IPS-15b (cell line): ENCODE measurements at regions not wholly inside any gene's neighbourhood (a gene's known extent, or its start where the extent isn't known, plus 50 kb on each side); places are given as distances from the start of the nearest gene placed in this dataset.

Source experiments
- H3K27me3 ChIP-seq: one replicate; pipeline ENCODE4 v1.6.1; 2013; ENCODE audit warnings: low read length; ENCODE audit not compliant: control insufficient read depth, insufficient read depth
- H3K36me3 ChIP-seq: one replicate; pipeline ENCODE4 v1.6.1; 2013; ENCODE audit warnings: low read length; ENCODE audit not compliant: control insufficient read depth, insufficient read depth
- H3K4me1 ChIP-seq: one replicate; pipeline ENCODE4 v1.6.1; 2013; ENCODE audit warnings: mild to moderate bottlenecking, low read length; ENCODE audit not compliant: control insufficient read depth, insufficient read depth
- H3K4me3 ChIP-seq: one replicate; pipeline ENCODE4 v1.5.1; 2013; ENCODE audit warnings: low read depth, low read length
- H3K9ac ChIP-seq: one replicate; pipeline ENCODE4 v1.6.1; 2013; ENCODE audit warnings: low read depth, mild to moderate bottlenecking, low read length
- H3K9me3 ChIP-seq: one replicate; pipeline ENCODE4 v1.6.1; 2013; ENCODE audit warnings: mild to moderate bottlenecking, low read length; ENCODE audit not compliant: control insufficient read depth, insufficient read depth

DNA sequence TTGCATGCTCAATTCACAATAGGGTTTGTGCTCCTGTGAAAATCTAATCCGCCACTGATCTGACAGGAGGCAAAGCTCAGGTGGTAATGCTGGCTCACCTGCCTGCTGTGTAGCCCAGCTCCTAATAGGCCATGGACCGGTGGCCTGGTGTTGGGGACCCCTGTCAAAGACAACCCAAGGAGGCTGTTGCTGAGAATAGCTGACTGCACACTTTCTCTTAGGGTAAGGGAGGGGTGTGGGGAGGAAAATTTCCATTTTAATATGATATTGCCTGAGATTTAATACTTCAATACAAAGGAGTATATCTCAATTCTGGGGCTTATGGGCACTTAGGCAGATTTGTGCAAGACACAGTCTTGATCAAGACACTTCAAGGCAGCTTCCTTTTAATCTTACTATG lies 105.8 kb downstream of the ALDH8A1 start:
- no peak overlapping the region for H3K4me3 ChIP-seq
- no peak overlapping the region for H3K9ac ChIP-seq
- H3K36me3 ChIP-seq: no peaks in the 10 kb centered on the region
- no peaks in the 10 kb centered on the region for H3K4me1 ChIP-seq
- no peaks in the 10 kb centered on the region for H3K27me3 ChIP-seq
- no peaks in the 10 kb centered on the region for H3K9me3 ChIP-seq

DNA sequence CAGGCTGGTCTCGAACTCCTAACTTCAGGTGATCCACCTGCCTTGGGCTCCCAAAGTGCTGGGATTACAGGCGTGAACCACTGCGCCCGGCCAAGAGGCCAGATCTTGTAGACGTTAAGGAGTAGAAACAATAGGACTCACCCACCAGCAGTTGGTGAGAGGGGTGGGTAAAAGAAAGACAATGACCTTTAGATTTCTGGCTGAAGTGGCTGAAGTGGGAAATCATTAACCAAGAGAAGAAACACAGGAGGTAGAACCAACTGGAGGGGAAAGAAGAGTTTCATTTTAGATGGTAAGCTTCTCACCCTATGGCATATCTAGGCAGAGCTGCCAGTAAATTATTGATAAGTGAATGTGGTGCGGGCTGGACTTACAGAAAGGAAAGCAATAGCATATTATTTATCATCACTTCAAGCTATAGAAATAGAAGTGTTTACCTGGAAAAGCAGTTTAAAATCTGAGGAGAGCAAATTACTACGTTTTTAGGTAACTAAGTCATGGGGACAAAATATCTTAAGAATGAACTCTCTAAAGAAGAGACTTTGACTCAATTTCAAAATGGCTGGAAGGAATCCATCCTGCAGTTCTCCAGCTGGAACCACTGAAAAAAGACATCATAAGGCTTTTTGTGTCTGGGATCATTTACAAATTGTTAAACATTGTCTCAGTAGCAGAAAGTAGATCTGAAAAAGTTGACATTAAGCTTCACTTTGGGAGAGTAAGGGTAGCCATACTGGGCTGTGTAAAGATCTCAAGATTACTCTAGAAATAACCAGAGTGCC lies 109.6 kb downstream of the ALDH8A1 start:
- H3K27me3 ChIP-seq: no peaks in the 10 kb centered on the region
- no peak overlapping the region for H3K4me3 ChIP-seq
- no peaks in the 10 kb centered on the region for H3K36me3 ChIP-seq
- H3K9ac ChIP-seq: no peak overlapping the region
- no peaks in the 10 kb centered on the region for H3K9me3 ChIP-seq
- H3K4me1 ChIP-seq: no peaks in the 10 kb centered on the region

DNA sequence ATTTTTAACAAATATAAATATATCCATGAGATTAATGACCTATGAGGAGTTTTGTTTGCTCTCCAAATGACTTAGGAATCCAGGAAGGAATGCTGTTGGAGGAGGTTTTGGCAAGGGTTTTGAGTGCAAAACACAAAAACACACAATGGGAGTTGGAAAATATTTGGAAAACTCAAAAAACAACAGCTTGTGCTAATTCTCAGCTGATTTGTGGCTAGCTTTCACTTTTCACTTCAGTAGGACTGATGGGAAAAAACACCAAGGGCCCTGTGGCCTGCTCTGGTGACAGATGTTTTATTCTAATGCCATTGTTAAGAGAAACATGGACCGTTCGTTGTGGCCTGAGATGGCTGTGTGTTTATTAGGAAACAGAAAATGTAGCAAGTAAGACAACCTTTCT lies 113.9 kb downstream of the ALDH8A1 start:
- Histone ChIP-seq H3K27me3 (no peaks in the 10 kb centered on the region), H3K4me1 (no peaks in the 10 kb centered on the region), H3K4me3 (no peak overlapping the region)

DNA sequence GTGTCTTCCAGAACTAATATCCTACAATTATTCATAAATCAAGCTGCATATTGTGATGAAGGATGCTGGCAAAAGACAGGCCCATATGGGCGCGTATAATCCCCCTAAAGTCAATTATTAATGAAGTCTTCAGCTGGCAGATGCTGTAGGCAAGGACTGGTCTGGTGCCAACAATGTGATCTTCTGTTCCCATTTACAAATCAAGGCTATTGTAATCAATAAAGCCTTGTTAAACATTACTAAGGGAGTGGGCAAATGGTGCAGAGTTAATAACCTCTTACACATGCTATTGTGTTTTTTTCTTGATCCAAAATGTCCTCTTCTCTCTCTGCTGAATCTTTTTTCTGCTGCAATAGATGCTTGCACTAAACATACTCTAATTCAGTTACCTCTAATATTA lies 119.0 kb downstream of the ALDH8A1 start:
- no peaks in the 10 kb centered on the region for H3K36me3 ChIP-seq
- H3K9me3 ChIP-seq: no peaks in the 10 kb centered on the region
- H3K4me1 ChIP-seq: no peaks in the 10 kb centered on the region
- no peaks in the 10 kb centered on the region for H3K27me3 ChIP-seq
- no peak overlapping the region for H3K4me3 ChIP-seq
- no peak overlapping the region for H3K9ac ChIP-seq

More for the DNA sequence above, 113.9 kb downstream of the ALDH8A1 start:
- no peaks in the 10 kb centered on the region for H3K36me3 ChIP-seq
- H3K9me3 ChIP-seq: no peaks in the 10 kb centered on the region
- H3K9ac ChIP-seq: no peak overlapping the region

DNA sequence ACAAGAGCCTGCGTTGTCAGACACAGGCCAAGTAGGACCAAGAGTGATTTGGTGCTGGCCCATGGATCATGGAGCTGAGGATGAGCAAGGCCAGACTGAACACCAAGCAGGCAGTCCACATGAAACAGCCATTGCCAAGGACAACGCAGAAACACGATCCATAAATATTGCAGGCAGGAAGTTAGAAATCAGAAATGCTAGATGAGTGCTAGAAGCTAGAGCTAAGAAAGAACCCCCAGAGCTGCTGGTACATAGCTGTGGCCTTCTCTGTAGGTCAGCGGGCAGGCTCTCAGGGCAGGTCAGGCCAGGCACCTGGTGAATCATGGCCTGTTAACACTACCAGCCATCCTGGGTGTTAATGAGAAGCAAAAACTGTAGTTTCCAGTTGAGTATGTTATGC lies 119.7 kb downstream of the ALDH8A1 start:
- Histone ChIP-seq H3K9ac (no peak overlapping the region), H3K9me3 (no peaks in the 10 kb centered on the region), H3K36me3 (no peaks in the 10 kb centered on the region), H3K4me3 (no peak overlapping the region), H3K27me3 (no peaks in the 10 kb centered on the region), H3K4me1 (no peaks in the 10 kb centered on the region)

DNA sequence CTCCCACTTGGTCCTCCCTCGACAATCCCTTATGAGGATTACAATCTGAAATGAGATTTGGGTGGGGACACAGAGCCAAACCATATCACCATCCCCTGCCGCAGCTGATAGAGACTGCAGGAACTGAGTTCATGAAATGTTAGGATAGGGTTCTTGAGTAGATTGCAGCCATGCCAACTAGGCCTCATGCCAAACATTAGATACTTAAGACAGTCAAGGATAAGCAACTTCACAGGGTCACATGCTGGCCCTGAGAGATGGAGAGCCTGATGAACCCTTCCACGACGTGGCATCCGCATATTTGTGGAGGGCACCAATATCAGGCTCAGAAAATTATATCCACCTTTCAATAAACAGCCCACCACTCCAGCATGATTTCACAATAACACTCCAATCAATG lies 121.3 kb downstream of the ALDH8A1 start:
- no peaks in the 10 kb centered on the region for H3K9me3 ChIP-seq
- H3K27me3 ChIP-seq: no peaks in the 10 kb centered on the region
- H3K4me3 ChIP-seq: no peak overlapping the region
- H3K9ac ChIP-seq: no peak overlapping the region
- no peaks in the 10 kb centered on the region for H3K36me3 ChIP-seq
- no peaks in the 10 kb centered on the region for H3K4me1 ChIP-seq

DNA sequence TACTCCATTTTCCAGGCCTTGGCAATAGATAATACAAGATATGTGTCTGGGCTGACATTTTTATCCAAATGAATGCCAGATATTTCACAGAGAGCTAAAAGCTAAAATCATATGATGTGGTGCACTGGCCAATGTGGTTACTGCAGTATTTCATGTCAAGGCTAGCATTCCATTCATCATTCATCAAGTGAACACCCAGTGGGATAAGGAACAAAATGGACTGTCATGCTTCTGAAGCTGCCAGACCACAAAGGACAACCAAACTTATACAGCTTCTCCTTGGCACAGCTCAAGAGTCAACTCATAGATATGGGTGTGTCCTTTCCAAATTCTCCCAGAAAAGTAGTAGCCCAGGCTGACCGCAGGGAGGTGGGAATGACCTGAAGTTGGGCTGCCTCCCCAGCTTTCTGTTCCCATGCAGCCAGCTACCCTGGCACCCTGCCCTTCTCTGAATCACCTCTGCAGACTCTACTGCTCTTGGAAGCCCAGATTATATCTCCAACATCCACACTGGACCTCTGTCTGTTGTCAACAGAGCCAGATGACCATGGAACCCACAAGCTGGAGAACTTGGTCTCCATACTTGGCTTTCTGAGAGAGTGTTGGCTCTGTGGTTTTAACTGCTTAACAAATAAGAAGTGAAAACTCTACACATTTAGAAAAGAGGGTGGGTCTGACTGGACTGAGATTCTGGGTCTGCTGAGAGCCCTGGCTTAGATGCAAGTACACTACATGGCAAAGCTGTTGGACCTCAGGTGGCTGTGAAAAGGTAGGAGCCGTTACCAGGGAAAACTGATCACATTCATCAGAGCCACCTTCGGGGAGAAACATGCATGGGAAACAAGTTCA lies 122.8 kb downstream of the ALDH8A1 start:
- Histone ChIP-seq H3K36me3 (no peaks in the 10 kb centered on the region), H3K4me1 (no peaks in the 10 kb centered on the region), H3K9me3 (no peaks in the 10 kb centered on the region), H3K4me3 (no peak overlapping the region), H3K9ac (no peak overlapping the region), H3K27me3 (no peaks in the 10 kb centered on the region)

DNA sequence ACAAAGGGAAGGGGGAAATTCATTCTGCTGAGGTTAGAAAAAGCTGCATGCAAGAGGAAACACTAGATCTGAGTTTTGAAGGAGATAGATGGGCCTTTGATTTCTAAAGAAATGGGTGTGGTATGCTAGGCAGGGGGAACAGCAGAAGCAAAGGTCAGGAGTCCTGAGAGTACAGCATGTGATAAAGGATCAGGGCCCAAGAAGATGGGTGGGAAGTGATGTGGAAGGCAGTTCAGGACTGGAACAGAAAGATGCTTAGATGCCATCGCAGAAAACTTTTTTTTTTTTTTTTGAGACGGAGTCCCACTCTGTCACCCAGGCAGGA lies 126.2 kb downstream of the ALDH8A1 start:
- Histone ChIP-seq H3K4me3 (no peak overlapping the region), H3K36me3 (no peaks in the 10 kb centered on the region), H3K9ac (no peak overlapping the region), H3K9me3 (no peaks in the 10 kb centered on the region), H3K4me1 (no peaks in the 10 kb centered on the region), H3K27me3 (no peaks in the 10 kb centered on the region)

DNA sequence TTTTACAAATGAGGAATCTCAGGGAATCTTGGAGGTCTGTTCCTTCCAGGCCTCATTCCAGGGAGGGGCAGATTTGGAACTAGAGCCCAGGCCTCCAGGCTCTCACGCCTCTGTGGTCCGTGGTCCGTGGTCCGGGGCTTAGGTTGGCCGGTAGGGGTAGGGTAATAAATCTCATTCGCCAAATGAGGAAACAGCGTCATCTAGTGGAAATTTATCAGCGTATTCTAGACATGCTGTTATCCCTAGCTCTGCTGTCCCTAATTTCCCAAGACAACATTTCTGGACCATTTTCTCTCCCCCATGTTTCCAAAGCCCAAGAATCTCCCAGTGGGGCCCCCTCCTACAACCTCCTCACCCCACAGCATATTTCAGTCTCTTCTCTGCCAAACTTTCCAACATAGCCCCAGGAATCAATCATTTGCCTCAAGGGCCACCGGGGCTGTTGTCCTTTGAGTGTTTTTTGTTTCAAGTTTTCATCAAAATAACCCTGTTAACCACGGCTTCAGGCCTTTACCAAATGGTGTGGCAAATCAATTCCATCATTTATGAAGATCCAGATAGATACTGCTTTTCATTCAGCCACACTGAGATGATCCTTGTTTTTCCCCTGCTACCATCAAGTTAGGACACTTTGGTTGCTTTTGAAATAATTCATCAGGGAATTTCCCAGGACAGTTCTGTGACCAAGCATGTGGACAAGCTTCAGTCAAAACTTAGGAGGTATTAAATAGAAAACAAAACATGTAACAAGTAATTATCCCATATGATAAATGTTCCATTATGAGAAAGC lies 126.8 kb downstream of the ALDH8A1 start:
- Histone ChIP-seq H3K4me1 (no peaks in the 10 kb centered on the region), H3K9me3 (no peaks in the 10 kb centered on the region), H3K4me3 (no peak overlapping the region), H3K27me3 (no peaks in the 10 kb centered on the region), H3K9ac (no peak overlapping the region), H3K36me3 (no peaks in the 10 kb centered on the region)

DNA sequence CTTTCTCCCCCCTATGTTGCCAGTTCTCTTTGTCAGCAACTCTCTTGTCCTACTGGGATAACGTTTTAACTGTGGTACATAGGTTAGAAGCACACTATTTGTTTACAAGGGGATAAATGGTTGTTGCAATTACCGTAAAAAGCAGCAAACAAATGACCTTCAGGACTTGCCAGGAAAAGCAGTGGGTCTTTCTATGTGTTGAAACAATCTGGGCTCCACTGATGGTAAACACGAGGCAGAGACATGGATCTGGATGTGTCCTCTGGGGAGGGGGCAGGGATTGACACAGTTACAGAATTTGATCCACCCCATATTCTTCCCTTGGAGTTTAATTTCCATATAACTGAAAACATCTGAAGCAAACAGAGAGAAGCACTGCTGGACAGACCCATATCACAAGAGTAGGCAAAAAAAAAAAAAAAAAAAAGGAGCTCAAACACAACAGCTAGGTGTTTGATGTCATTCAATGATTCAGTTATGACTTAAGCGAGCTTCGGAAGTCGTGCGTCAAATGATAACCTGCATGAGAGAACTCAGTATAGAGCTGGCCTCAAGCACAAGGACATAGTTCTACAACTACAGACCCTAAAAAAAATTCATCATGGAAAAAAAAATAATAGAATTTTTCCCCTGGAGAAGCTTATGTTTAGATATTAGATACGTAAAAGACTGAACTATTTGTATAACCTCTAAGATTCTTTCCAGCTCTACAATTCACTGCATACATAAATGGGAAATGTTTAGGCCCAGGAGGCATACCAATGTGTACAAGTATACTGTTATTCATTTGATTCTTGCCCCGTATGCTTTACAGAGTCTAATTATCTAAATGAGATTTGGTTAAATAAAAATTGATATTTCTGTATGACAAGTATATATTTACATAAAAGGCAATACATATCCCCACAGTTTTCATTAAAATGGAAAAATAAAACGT lies 127.7 kb downstream of the ALDH8A1 start:
- Histone ChIP-seq H3K4me1 (no peaks in the 10 kb centered on the region), H3K36me3 (no peaks in the 10 kb centered on the region), H3K4me3 (no peak overlapping the region), H3K9ac (no peak overlapping the region), H3K9me3 (no peaks in the 10 kb centered on the region), H3K27me3 (no peaks in the 10 kb centered on the region)

DNA sequence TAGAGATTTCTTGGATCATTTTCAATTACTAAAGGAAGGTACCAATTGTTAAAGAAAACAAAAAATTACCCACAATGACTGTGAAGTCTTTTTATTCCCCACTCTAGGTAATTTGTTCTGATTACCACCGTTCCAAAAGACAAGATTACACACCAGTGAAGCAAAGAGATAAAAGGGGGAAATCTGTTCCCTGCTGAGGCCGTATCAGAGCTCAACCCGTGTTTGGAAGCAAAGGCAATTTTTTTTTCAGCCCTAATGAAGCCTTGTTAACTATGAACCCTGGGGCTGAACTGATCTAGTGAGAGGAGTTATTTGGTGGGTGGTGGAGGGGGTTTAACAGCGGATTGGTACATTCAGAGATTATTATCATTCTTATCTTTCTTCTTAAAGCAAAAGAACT lies 128.5 kb downstream of the ALDH8A1 start:
- Histone ChIP-seq H3K4me3 (no peak overlapping the region), H3K9ac (no peak overlapping the region), H3K36me3 (no peaks in the 10 kb centered on the region), H3K4me1 (no peaks in the 10 kb centered on the region), H3K27me3 (no peaks in the 10 kb centered on the region), H3K9me3 (no peaks in the 10 kb centered on the region)
